SJSA1 (cell line): ENCODE measurements at regions not wholly inside any gene's neighbourhood (a gene's known extent, or its start where the extent isn't known, plus 50 kb on each side); places are given as distances from the start of the nearest gene placed in this dataset.

ENCODE experiments used
- DNase-seq, 2 experiments: peaks; one replicate each; pipeline ENCODE4 v3.0.0-alpha.2; 2015 to 2020; ENCODE audit warnings: low spot score in 2 of 2, low read depth in 1 of 2
- H3K27ac ChIP-seq: fragments of 250-450 bp; sonication (Bioruptor Pico); 2 replicates; pipeline ENCODE4 v1.5.1; 2020; ENCODE audit warnings: mild to moderate bottlenecking, moderate library complexity
- H3K27me3 ChIP-seq: fragments of 250-450 bp; sonication (Bioruptor Pico); replicated peaks from 2 replicates; pipeline ENCODE4 v1.5.1; 2020; ENCODE audit warnings: mild to moderate bottlenecking, moderate library complexity
- H3K36me3 ChIP-seq: fragments of 250-450 bp; sonication (Bioruptor Pico); 2 replicates; pipeline ENCODE4 v1.5.1; 2020; ENCODE audit warnings: mild to moderate bottlenecking
- H3K4me1 ChIP-seq: fragments of 250-450 bp; sonication (Bioruptor Pico); replicated peaks from 2 replicates; pipeline ENCODE4 v1.6.1; 2021; ENCODE audit warnings: mild to moderate bottlenecking
- H3K4me3 ChIP-seq: fragments of 250-450 bp; sonication (Bioruptor Pico); 2 replicates; pipeline ENCODE4 v1.5.1; 2020; ENCODE audit warnings: mild to moderate bottlenecking
- H3K9me3 ChIP-seq: fragments of 250-450 bp; sonication (Bioruptor Pico); replicated peaks from 2 replicates; pipeline ENCODE4 v1.5.1; 2020; ENCODE audit warnings: mild to moderate bottlenecking

GRCh38 chr10:29962166-29962850, 97.1 kb downstream of the JCAD start:
- Histone ChIP-seq H3K9me3 (no peaks in the 10 kb centered on the region), H3K4me1 (peaks cover 9% of the 10 kb centered on the region), H3K27me3 (no peaks in the 10 kb centered on the region), H3K4me3 (no peak overlapping the region), H3K27ac (no peak overlapping the region), H3K36me3 (no peaks in the 10 kb centered on the region)
- no peak for DNase-seq

- Histone ChIP-seq H3K4me1 (peaks cover 9% of the 10 kb centered on the region), H3K27ac (no peak overlapping the region), H3K9me3 (no peaks in the 10 kb centered on the region)
These were observed 98.0 kb downstream of the JCAD start for GRCh38 chr10:29961351-29961750.

DNA sequence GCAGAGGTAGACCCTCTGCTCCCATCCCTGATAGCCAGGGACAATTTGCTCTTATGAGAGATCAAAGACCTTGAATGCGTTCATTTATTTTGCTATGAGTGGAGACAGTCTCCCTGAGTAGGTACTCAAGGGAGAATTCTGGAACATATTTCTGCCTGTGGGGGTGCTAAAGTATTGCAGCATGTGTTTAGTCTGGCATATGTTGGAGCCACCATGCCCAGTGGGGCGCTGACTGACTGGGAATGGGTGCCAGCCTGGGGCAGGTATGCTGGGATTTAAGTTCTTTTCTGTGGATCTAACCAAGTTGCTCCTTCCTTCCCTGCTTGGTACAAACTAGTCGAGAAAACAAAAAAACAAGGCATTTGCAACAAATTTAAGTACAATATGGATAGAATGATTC, 99.1 kb downstream of the JCAD start:
- no peaks in the 10 kb centered on the region for H3K36me3 ChIP-seq
- H3K4me1 ChIP-seq = peaks cover 9% of the 10 kb centered on the region
- no peak overlapping the region for H3K4me3 ChIP-seq
- no peaks in the 10 kb centered on the region for H3K27me3 ChIP-seq
- no peak for DNase-seq
- H3K9me3 ChIP-seq = no peaks in the 10 kb centered on the region
- no peak overlapping the region for H3K27ac ChIP-seq

More at GRCh38 chr10:29961351-29961750, 98.0 kb downstream of the JCAD start:
- Histone ChIP-seq H3K27me3 (no peaks in the 10 kb centered on the region), H3K36me3 (no peaks in the 10 kb centered on the region), H3K4me3 (no peak overlapping the region)
- DNase-seq = no peak

DNA sequence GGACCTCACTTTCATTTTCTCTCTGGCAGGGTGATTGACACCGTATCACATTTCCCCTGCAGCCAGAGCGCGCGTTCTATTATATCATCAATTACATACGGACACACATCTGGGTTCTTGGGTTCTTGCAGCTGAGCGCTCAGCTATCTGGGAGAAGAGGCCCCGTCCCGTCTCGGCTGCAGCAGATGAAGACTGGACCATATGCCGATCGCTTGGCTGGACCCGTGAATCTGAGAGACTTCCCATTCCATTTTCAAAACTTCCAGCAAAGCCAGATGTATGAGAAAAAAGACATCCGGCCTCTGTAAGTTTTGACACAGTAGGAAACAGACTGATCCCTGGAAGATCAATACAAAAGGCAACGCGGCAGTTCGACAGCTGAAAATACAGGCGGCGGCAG, 99.8 kb downstream of the JCAD start:
- Histone ChIP-seq H3K4me3 (no peak overlapping the region), H3K27ac (no peak overlapping the region), H3K9me3 (no peaks in the 10 kb centered on the region), H3K27me3 (no peaks in the 10 kb centered on the region), H3K4me1 (peaks cover 9% of the 10 kb centered on the region), H3K36me3 (no peaks in the 10 kb centered on the region)
- DNase-seq = no peak

GRCh38 chr10:29958440-29958839, 100.9 kb downstream of the JCAD start:
- H3K4me1 ChIP-seq = peaks cover 9% of the 10 kb centered on the region
- H3K9me3 ChIP-seq = no peaks in the 10 kb centered on the region
- no peak overlapping the region for H3K27ac ChIP-seq
- H3K4me3 ChIP-seq = no peak overlapping the region
- H3K27me3 ChIP-seq = no peaks in the 10 kb centered on the region
- no peak for DNase-seq
- H3K36me3 ChIP-seq = no peaks in the 10 kb centered on the region

GRCh38 chr10:29957907-29958331, 101.5 kb downstream of the JCAD start:
- peaks cover 9% of the 10 kb centered on the region for H3K4me1 ChIP-seq
- no peaks in the 10 kb centered on the region for H3K36me3 ChIP-seq
- DNase-seq = peak; percentile 23 to 61

GRCh38 chr10:29957236-29957635, 102.2 kb downstream of the JCAD start:
- Histone ChIP-seq H3K36me3 (no peaks in the 10 kb centered on the region), H3K9me3 (no peaks in the 10 kb centered on the region), H3K27ac (no peak overlapping the region), H3K4me1 (peaks cover 9% of the 10 kb centered on the region), H3K4me3 (no peak overlapping the region), H3K27me3 (no peaks in the 10 kb centered on the region)
- no peak for DNase-seq

More at GRCh38 chr10:29957907-29958331, 101.5 kb downstream of the JCAD start:
- Histone ChIP-seq H3K27ac (no peak overlapping the region), H3K27me3 (no peaks in the 10 kb centered on the region), H3K9me3 (no peaks in the 10 kb centered on the region), H3K4me3 (no peak overlapping the region)

DNA sequence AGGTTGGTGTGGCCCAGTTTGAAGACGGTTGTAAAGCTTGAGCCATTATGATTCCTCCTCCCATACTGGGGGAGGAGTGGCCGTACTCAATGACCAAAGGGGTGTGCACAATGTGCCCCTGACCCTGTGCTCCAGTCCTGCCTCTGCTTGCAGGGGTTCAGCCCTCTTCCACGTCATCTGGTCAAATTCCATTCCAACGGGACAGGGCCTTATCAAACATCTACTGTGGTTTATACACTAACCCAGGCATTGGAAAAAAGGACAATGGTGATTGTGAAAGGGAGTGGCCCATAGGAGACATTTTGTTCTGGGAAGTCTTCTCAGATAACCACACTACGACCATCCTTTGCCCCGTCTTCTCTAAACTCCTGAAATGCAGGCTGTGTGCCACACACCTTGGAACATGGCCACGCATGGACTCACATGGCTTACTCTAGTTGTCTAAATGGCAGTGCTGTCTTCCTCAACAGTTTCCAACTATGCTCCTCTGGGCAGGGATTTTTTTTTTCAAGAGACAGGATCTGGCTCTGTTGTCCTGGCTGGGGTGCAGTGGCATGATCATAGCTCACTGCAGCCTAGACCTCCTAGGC, 103.0 kb downstream of the JCAD start:
- no peaks in the 10 kb centered on the region for H3K36me3 ChIP-seq
- H3K4me3 ChIP-seq = no peak overlapping the region
- no peak for DNase-seq
- no peaks in the 10 kb centered on the region for H3K27me3 ChIP-seq
- H3K9me3 ChIP-seq = no peaks in the 10 kb centered on the region
- H3K27ac ChIP-seq = no peak overlapping the region
- peaks cover 13% of the 10 kb centered on the region for H3K4me1 ChIP-seq

DNA sequence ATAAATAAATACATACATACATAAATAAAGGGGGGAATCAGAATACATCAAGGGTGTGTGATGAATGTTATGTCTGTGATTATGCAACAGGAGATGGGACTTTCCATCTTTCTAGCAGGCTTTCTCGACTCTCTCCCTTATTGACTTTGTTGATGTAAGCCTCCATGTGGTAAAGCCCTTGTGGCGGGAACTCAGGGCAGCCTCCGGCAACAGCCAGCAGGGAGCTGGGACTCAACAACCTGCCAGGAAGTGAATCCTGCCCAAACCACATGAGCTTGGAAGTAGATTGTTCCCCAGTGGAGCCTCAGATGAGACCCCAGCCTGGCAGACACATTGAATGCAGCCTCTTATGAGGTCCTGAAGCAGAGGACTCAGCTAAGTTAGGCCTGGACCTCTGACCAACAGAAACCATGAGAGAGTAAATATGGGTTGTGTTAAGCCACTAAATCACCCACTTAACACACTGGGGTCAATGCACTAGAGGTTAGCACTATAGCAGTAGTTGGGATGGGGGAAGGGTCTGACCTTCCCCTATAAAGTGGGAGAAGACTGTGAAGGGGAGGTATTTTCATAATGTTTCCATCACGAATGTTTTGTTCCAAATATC, 104.0 kb downstream of the JCAD start:
- DNase-seq = no peak
- H3K4me1 ChIP-seq = peaks cover 19% of the 10 kb centered on the region
- H3K9me3 ChIP-seq = no peaks in the 10 kb centered on the region
- no peak overlapping the region for H3K4me3 ChIP-seq
- no peak overlapping the region for H3K27ac ChIP-seq
- no peaks in the 10 kb centered on the region for H3K36me3 ChIP-seq
- no peaks in the 10 kb centered on the region for H3K27me3 ChIP-seq

DNA sequence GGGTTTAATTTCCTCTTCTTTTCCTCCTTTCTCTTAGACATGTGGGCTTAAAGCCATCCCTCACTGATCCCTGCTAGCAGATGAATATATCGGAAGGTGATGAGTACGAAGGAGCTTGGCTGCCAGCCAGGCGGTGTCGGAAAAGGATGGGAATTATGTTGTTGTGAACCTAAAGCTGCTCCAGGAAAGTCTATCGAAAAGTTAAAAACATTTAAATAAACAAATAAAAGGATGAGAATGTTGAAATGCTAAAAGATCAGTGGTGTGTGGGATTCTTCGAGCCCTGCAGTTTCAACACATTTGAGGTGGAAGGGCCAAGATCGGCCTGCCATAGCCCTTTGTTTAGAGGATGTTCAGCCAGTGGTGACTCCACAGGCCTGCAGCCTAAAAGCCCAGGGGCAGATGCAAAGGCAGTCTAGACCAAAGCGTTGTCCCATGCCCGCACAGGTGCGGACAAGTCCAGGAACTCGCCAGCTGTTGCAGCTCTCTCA, 107.9 kb downstream of the JCAD start:
- H3K4me1 ChIP-seq = peaks cover 38% of the 10 kb centered on the region
- DNase-seq = no peak
- H3K36me3 ChIP-seq = no peaks in the 10 kb centered on the region
- no peaks in the 10 kb centered on the region for H3K27me3 ChIP-seq
- H3K27ac ChIP-seq = no peak overlapping the region
- no peak overlapping the region for H3K4me3 ChIP-seq
- H3K9me3 ChIP-seq = no peaks in the 10 kb centered on the region

- no peak for DNase-seq
- Histone ChIP-seq H3K4me1 (peaks cover 38% of the 10 kb centered on the region), H3K4me3 (no peak overlapping the region), H3K27me3 (no peaks in the 10 kb centered on the region), H3K9me3 (no peaks in the 10 kb centered on the region), H3K36me3 (no peaks in the 10 kb centered on the region), H3K27ac (peak overlapping the region; percentile 81; the same call in 1 of the 2 replicates)
These were observed 109.0 kb downstream of the JCAD start for GRCh38 chr10:29950391-29950790.

DNA sequence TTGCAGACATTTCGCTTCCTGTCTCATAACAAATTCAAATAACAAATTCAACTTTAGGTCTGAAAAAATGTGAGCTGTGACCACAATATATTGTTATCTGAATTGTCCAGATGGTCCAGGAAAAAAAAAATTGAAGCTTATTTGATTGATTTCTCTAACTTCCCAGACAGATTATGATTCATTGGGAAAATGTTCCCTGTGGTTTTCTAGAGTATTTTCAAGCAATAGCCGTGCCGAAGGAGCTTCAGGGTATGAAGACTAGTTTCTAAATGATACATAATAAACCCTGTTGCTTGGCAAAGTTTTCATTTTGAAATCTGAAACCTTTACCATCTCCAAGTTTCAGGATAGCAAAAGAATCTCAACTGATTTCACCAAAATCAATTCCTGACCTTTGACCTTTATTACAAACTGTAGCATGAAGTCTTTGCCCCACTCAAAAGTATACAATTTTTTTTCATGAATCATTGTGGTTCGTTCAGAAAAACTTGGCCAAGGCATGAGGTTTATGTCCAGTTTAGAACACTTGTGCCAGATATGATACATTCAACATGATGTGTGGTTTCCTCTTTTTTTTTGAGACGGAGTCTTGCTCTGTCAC, 109.9 kb downstream of the JCAD start:
- peaks cover 38% of the 10 kb centered on the region for H3K4me1 ChIP-seq
- H3K27me3 ChIP-seq = no peaks in the 10 kb centered on the region
- no peak overlapping the region for H3K4me3 ChIP-seq

DNA sequence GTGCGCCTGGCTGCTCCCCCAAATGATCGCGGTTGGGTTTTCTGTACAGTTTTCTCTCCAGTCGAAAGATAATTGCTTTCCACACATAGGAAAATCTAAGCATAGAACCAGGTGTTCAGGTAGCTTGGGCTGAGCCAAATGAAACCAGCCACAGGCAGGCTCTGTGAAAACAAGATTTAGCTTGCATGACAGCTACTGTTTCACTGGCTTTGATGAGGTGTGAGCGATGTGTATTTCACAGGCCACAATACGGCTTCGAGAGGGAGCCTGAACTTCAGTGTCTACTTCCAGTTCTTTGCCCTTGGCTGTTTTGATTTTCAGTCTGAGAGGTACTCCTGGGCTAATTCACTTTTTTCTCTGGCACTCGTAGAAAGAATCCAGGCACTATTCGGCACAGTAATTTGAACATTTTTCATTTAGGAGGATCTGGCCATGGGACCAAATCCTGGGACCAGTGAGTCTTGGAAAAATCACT, 110.5 kb downstream of the JCAD start:
- Histone ChIP-seq H3K36me3 (no peaks in the 10 kb centered on the region), H3K9me3 (no peaks in the 10 kb centered on the region), H3K4me1 (peaks cover 38% of the 10 kb centered on the region), H3K4me3 (no peak overlapping the region), H3K27ac (peak overlapping the region; percentile 81), H3K27me3 (no peaks in the 10 kb centered on the region)
- no peak for DNase-seq

More for the DNA sequence above, 109.9 kb downstream of the JCAD start:
- H3K36me3 ChIP-seq = no peaks in the 10 kb centered on the region
- H3K9me3 ChIP-seq = no peaks in the 10 kb centered on the region
- peak overlapping the region; percentile 81 for H3K27ac ChIP-seq
- peak in 1 of 2 experiments; percentile 90 for DNase-seq

DNA sequence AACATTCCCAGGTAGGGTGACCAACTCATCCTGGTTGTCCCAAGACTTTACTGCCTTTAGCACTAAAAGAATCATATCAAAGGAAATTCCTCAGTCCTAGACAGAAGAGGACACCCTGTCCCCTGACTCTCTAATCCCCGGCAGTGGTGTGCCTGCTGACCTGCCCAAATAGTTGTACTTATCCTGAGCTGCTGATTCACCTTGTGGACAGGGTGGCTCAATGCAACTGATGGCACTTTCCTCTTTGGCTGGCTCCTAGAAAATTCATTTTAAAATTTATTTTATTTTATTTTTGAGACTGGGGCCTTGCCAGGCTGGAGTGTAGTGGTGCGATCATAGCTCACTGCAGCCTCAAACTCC, 111.7 kb downstream of the JCAD start:
- Histone ChIP-seq H3K27ac (no peak overlapping the region), H3K36me3 (no peaks in the 10 kb centered on the region), H3K9me3 (no peaks in the 10 kb centered on the region), H3K4me1 (peaks cover 38% of the 10 kb centered on the region), H3K4me3 (no peak overlapping the region), H3K27me3 (no peaks in the 10 kb centered on the region)
- DNase-seq = no peak
